Jurkat, Clone E6-1 (cell line): ENCODE measurements at regions not wholly inside any gene's neighbourhood (a gene's known extent, or its start where the extent isn't known, plus 50 kb on each side); places are given as distances from the start of the nearest gene placed in this dataset.
"Not testable (repeated sequence)": the region's sequence is repeated elsewhere in the genome, so short reads cannot be mapped to it uniquely, and the experiment has no call there.

Experiments
- DNase-seq: peaks from one replicate; pipeline ENCODE4 v3.0.0-alpha.2; 2011; ENCODE audit warnings: low read depth, low spot score
- H3K4me3 ChIP-seq: 2 replicates; pipeline ENCODE4 v1.5.1; 2011; ENCODE audit warnings: mild to moderate bottlenecking, low read length, control low read depth, moderate library complexity

DNA sequence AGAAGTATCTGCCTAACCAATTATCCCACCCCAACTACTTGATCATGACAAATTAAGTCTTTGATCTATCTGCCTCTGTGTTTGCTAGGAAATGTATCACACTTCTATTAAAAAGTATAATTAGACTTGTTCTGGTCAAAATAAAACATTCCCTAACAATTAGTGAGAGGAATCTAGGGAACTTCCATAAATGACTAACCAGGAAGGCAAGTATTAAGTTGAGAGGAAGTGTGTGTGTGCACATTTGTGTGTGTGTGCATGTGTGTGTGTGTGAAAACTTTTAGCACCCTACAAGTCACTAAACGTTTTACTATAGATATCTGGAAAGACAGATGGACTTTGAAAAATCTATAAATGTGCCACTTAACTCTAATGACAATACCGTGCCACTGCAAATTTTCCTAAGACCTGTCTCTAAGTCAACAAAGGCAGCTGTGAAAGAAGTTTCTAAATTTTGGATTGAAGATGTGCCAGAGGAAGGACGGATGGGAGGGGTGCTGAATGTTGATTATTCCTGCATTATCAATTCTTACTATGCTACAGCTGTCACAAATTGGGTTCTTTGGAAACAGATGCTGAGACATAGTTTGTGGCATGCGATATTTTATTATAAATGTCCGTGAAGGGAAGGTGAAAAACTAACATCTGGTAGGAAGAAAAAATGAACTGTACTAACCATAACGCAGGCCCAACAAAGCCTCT, 567.1 kb downstream of the PTPRC start:
- no peak for DNase-seq

DNA sequence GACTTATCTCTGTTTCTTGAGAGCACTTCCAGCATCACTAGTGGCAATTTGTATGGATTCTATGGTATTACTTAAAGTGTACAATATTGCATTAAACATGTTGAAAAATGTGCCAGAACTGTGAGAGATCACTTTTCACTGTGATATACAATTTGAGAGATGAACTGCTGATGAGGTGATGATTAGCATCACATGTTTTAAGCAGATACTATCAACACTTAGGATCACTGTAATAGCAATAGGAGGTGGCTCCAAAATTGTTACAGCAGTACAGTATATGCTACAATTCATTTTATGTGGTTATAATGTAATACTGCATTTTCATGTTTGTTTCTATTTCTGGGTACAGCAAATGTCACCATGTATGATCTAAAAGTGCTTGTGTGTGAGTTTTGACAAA, 570.0 kb downstream of the PTPRC start:
- H3K4me3 ChIP-seq, result no peak overlapping the region
- DNase-seq, result no peak

More for the DNA sequence above, 567.1 kb downstream of the PTPRC start:
- H3K4me3 ChIP-seq, result no peak overlapping the region

DNA sequence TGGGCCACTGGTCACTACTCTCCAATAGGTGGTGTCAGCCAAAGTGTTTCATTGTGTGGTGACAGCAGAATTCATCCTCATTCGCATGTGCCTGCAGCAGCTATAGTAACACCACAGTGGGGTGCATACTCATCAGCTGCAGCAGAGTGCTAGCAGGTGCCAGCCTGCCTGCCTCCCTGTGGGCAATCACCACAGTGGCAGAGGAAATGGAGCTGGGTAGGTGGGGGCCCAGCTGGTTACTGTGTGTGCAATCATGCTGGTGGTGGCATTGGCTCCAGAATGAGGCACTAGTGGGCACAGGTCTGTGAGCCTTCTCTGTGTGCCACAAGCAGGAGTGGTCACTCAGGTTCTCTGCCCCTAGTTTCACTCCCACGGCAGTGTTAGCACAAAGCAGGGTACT, 579.2 kb downstream of the PTPRC start:
- DNase-seq, result peak; percentile 95
- H3K4me3 ChIP-seq, result no peak overlapping the region; the same call in 1 of the 2 replicates

DNA sequence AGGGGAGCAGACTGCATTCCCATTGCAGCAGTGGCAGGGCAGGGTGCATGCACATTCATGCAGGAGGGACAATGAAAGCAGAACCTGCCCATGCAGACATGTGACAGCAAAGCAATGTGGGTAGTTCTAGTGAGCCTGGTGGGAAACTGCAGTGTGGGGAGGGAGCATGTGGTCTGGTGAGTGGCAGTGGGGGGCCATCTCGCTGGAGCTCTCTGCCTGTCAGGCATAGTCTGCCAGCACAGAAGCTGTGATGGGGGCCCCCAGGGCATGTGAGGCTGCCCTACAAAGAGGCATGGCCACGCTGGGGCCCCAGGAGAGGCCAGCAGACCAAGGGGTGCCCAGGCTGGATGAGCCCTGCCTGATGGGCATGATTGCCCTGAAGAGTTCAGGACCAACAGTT, 579.7 kb downstream of the PTPRC start:
- no peak overlapping the region; the same call in 1 of the 2 replicates for H3K4me3 ChIP-seq
- DNase-seq, result peak; percentile 67

DNA sequence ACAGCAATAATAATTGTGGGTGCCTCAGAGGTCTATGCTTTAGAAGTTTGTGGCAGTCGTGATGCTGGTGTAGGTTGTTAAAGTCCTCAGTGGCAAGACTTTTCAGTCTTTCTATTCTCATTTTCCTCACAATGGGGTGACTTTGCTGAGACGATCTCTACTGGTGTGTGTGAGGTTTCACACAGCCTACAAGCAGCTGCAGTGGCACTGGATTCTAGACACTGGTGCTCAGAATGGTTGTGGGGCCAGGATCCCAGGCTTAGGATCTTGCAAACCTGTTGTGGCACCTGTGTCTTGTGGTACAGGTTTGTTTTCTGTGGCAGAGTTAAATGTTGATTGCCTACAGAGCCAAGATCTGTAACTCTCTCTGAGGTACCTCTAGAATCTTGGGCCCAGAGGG, 581.2 kb downstream of the PTPRC start:
- DNase-seq, result peak; percentile 61
- H3K4me3 ChIP-seq, result no peak overlapping the region

DNA sequence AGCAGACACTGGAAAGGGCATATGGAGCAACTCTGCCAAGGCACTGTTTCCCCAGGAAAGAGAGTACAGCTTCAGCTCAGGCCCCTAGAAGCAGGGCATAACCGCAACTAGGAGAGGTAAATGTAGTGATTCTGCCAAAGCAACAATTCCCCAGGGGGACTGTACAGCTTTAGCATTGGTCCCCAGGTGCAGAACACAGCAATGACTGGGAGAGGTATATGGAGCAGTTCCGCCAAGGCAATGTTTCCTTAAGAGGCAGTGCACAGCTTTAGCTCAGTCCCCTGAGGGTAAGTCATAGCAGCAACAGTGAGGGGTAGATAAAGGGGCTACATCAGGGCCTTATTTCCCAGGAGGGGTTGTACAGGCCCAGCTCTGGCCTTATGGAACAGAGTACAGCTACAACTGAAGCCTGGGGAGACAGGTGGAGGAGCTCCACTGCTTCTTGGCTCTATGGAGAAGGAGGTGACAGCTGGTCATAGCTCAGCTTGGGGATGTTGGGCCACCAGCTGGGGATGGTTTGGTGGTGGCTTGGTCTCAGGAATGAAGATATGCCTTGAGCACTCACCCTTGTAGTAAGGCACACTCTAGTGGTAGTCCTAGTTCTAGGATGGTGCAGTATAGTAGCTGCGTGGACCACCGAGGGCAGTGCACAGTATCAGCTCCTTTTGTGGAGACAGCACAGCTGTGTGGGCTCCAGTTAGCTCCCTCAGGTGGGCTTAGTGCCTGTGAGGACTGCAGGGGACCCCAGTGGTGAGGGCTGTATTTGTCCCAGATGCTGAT, 582.7 kb downstream of the PTPRC start:
- peak; percentile 80 for DNase-seq
- no peak overlapping the region for H3K4me3 ChIP-seq

DNA sequence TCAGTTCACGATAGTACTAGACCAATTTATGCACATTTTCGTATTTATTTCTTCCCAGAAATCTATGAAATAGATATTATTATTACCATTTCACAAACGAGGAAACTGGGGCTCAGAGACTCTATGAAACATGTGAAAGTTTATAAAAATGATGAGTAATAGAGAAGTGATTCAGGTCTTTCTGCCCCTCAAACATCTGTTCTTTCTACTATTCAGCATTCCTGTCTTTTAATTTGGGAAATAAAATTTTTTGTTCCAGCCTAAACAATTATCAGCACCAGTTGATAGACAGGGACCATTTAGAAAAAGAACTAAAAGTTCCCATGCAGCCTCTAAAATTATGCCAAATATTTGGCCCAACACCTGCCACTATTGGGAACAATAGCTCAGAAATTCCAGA, 585.1 kb downstream of the PTPRC start:
- no peak overlapping the region for H3K4me3 ChIP-seq
- DNase-seq, result no peak

DNA sequence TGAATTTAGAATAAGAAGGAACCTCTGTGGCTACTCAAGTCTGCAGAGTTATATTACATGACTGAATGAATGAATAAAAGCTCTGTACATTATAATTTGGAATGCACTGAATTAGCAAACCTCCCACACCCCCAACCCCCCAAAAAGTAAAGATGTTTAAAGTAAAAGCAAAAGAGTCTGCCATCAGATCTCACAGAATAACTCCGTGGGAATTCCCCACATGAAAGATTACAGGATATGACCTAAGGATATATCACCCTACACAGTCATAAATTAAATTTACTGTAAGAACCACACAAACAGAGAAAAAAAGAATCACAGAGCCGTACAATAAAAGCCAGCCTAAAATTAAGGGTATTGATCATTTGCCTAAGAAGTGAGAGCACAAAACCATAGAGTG, 587.3 kb downstream of the PTPRC start:
- H3K4me3 ChIP-seq, result no peak overlapping the region
- peak; percentile 45 for DNase-seq

DNA sequence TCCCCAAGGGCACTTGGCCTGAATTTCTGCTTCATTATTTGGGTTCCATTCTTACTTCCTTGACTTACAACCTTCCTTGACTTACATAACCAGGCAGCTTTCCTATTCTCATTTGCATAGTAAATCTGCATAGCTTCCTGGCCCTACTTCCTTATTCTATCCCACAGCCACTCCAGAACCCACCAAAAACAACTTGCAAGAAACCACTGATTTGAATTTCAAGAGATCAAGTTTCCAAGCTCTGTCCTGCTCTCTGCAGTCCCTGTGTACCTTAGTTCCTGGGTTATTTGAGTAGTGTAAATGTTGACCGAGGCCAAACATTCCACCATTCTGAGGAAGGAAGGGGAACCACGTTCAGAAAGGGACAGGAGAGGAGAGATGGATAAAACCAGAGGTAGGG, 603.3 kb downstream of the PTPRC start:
- no peak overlapping the region for H3K4me3 ChIP-seq
- DNase-seq, result no peak

DNA sequence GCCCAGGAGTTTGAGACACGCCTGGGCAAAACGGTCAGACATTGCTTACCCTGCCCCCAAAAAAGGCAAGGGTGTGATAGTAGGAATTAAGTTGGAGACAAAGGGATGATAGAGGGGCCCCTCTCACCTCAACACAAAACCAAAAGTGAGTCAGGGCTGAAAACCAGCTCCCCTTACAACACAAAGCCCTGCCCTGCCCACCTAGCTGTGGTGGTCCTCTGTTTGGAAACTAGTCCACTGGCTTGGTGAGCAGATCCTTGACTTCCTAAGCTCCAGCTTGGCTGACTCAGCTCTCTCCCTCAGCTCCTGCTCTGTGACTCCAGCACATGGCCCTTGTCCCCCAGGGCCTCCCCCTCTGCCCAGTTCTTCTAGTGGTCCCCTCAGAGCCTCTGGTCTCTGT, 603.8 kb downstream of the PTPRC start:
- no peak for DNase-seq
- no peak overlapping the region for H3K4me3 ChIP-seq

DNA sequence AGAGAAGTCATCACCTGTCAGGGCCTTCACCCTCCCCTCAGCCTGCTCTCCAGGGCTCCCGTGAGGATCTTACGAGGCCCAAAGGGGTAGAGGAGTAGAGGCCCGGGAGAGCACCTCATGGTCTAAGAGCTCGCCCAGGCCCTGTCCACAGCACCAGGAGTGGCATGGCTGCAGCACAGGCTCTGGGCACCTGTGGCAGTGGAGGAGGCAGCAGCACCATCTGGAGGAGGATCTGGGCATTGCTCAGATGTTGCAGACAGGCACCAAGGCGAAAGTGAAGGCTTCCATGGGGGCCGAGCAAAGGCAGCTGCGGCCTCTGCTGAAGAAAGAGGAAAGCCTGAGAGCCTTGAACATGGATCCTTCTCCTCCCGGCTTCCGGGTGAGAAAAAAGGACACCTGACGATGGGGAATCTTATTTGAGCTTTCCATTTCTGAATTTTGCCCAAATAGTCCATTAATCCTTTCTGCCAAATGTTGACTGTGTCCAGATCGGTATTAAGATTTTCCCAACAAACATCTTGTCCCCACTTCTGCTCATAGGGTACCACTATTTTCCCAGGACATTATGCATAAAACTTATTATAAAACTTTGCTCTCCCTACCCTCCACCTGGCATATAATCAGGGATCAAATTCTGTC, 604.7 kb downstream of the PTPRC start:
- DNase-seq, result peak; percentile 68
- H3K4me3 ChIP-seq, result no peak overlapping the region

DNA sequence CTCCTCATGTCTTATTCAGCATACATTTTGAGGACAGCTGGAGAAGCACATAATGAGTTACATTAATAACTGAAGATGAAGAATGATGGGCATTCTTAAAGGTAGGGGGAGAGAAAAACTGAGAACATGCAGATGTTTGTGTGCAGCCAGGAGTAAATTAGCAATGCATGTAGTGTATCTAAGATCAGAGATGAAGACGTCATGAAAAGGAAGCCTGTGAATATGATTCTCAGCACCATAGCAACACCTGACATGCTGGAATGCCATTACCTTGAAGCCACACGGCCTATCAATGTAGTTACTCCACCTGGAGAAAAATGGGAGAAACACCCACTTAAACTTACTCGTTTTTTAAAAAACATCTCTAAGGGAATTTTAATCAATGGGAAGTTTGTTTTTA, 607.1 kb downstream of the PTPRC start:
- DNase-seq, result no peak

DNA sequence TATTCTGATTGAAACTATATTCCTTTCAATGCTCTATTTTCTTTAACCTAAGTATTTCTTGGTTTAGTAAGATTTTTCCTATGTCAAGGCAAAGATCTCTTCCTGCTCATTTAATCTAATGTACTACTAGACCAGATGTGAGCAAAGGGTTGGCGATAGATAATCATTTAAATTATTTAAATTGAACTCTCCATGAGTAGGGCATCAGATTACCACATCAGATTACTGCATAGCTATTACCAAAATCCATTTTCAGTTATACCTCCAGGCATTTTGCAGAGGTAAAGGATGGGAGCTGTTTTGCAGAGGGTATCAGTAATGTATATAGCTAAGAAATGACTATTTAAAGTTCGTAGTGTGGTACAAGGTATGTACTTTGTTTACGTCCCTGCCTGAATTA, 607.9 kb downstream of the PTPRC start:
- no peak for DNase-seq
- no peak overlapping the region for H3K4me3 ChIP-seq

More for the DNA sequence above, 607.1 kb downstream of the PTPRC start:
- H3K4me3 ChIP-seq, result no peak overlapping the region

DNA sequence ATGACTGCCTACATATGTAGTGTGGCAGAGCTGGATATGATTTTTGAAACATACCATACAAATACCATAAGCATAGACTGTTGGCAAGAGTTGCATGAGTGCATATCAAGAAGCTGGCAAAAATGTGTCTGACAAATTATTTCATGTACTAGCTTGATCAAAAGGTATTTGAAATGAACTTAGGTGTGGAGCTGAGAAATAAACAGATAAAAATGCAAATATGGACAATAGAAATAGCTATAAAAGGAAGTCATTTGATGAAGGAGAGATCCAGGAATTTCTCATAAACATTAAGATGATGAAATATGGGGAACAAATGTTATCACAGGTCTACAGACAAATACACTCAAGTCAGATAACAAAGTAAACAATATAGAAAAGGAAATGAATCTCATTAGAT, 609.1 kb downstream of the PTPRC start:
- no peak overlapping the region for H3K4me3 ChIP-seq

DNA sequence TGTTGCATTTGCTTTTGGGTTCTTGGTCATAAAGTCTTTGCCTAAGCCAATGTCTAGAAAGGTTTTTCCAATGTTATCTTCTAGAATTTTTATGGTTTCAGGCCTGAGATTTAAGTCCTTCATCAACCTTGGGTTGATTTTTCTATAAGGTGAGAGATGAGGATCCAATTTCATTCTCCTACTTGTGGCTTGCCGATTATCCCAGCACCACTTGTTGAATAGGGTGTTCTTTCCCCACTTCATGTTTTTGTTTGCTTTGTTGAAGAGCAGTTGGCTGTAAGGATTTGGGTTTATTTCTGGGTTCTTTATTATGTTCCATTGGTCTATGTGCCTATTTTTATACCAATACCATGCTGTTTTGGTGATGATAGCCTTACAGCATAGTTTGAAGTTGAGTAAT, 615.2 kb downstream of the PTPRC start:
- DNase-seq, H3K4me3 ChIP-seq: not testable (repeated sequence)

More for the DNA sequence above, 609.1 kb downstream of the PTPRC start:
- DNase-seq, result no peak

DNA sequence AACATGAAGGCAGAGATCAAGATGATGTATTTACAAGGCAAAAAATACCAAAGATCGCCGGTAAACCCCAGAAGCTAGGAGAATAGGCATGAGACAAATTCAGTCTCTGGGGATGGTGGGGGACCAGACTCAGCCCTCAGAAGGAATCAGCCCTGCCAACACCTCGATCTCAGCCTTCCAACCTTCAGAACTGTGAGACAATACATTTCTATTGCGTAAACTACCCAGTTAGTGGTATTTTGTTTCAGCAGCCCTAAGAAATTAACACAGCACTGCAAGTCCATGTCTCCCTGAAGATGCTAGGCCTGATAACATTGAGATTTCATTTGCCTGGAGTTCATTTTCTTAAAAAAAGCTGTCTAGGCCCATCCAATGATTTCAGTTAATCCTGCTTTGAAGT, 622.5 kb downstream of the PTPRC start:
- no peak for DNase-seq
- no peak overlapping the region for H3K4me3 ChIP-seq

DNA sequence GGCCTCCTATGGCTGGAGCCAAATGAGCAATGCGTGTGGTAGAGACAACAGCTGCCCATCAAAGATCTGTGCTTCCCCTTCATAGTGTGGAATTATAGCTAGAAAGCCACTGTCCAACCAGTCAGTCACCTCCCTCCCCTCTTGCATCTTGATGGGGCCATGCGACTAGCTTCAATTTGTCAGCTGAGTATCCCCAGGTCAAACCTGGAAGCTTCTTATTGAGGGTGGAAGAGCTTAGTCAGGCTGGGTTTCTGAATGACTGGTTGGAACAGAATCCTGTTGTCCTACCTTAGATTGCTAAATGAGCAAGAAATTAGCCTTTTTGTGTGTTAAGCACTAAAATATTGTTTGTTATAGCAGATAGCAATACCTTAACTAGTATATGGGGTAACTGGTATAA, 625.4 kb downstream of the PTPRC start:
- H3K4me3 ChIP-seq, result no peak overlapping the region
- no peak for DNase-seq

DNA sequence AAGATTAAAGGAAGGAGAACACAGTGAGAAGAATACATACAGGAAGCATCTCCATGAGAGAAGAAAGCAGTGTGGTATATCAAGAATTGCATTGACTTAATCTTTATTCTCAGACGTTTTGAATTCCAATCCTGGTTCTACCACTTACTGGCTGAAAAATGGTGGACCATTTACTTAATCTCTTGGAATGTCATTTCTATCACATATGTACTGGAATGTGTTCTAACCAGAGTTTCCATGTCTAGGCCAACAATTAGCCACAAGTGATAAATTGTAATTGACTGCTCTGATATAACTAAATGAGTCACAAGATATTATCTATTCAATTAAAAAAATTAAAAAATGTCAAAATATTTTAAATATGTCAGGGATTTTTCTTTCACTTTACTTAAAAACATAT, 626.1 kb downstream of the PTPRC start:
- no peak overlapping the region for H3K4me3 ChIP-seq
- no peak for DNase-seq

DNA sequence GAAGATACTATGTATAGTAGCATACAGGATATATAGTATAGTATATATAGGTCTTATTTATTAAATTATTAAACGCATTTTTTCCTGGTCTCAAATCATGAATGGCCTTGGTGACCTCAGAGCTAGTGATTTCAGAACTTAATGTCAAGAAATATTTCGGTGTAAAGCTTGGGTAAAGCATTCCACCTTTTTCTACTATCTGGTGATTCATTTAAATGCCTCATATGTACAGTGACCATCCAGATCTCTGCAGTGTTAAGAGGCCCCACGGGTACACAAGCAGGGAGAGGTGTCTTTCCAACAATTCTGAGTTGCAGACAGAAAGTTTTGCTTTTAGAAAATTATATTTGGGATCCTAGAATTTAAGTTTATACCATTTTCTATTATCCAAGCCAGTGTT, 626.5 kb downstream of the PTPRC start:
- no peak overlapping the region for H3K4me3 ChIP-seq
- DNase-seq, result no peak

DNA sequence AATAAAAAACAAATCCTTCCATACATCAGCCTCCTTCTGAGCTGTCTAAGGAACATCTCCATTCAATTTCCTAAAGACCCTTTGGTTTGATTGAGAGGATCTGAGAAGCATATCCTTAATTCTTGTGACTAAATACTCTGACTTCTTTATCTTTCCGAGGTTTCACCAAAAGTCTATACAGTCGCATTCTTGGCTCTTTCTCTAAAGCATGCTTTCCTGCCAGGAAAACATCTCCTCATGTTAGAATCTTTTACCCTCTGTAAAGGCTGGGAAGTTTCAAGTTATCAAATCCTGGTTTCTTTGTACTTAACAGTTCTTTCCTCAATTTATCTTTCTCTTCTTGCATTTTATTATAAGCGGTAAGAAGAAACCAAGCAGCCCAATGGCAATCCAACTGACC, 630.4 kb downstream of the PTPRC start:
- no peak overlapping the region for H3K4me3 ChIP-seq
- no peak for DNase-seq
